GM18858 (cell line): ENCODE measurements at regions not wholly inside any gene's neighbourhood (a gene's known extent, or its start where the extent isn't known, plus 50 kb on each side); places are given as distances from the start of the nearest gene placed in this dataset.
"Not testable (repeated sequence)": the region's sequence is repeated elsewhere in the genome, so short reads cannot be mapped to it uniquely, and the experiment has no call there.

Source experiments
- ATAC-seq: cut with Tn5 transposase; IDR thresholded peaks from one replicate; pipeline ENCODE4 v1.9.1; 2021; ENCODE audit not compliant: unreplicated experiment

GRCh38 chr4:111360906-111361305 lies 738.0 kb upstream of the PITX2 start:
- no peak for ATAC-seq

DNA sequence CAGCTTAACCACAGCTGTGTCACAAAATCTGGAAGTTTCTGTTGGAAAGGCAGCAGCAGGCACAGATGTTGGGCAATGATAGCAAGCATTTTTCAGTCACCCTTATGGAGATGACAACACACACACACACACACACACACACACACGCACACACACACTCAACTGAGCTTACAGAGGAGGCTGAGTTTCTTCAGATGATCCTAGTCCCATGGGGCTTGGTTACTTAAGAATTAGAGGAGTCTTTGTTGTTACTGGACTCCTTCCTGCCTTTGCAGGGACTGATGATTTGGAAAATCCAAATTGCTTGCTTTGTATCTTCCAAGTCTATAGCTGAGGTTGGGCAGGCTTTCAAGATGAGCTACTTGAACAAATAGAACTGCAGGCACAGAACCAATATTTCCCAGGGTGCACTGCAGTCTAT lies 740.1 kb upstream of the PITX2 start:
- ATAC-seq, result no peak

- not testable (repeated sequence) for ATAC-seq
Measured at GRCh38 chr4:111377880-111378279, 755.0 kb upstream of the PITX2 start.

- no peak for ATAC-seq
Measured at GRCh38 chr4:111388561-111388960, 756.7 kb upstream of the FAM241A start.

GRCh38 chr4:111391829-111392228 lies 753.4 kb upstream of the FAM241A start:
- ATAC-seq, result no peak

- ATAC-seq, result no peak
Measured at GRCh38 chr4:111393781-111394180, 751.5 kb upstream of the FAM241A start.

DNA sequence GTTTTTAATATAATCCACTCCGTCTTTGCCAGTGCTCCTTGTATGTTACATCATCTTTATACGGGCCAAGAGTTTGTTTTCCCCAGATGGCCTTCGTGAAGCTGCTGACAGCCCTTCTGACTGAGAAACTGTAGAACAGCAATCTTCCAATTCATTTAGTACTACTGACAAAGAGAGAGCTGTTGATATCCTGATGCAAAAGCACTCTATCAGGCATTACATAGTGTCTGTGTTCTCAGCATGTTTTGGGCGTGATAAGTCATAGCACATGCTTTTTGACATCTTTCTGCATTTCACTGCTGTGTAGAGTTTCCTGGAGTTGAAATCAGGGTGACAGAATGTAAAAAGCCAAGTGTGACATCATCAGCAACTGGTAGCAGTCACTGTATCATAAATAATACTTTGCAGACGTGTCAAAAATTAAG lies 746.3 kb upstream of the FAM241A start:
- ATAC-seq, result no peak

DNA sequence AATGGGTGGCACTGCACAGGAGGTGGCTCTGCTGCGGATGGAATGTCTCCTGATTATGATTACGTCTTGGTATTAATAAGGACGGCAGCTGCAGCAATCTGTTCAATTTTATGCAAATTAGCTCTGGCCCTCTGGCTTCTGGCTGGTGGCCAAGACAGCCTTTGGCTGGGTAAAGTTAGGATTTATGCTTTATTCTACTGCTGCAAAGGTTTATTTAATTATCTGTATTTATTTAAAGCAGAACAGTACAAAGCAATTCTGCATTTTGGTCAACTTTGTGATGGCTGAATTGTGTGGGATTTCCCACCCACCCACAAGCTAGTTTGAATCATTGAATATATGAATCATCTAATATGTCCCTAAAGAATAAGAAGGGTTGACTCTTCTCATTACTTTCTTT lies 745.6 kb upstream of the FAM241A start:
- no peak for ATAC-seq

GRCh38 chr4:111400741-111401140 lies 744.5 kb upstream of the FAM241A start:
- ATAC-seq, result no peak

DNA sequence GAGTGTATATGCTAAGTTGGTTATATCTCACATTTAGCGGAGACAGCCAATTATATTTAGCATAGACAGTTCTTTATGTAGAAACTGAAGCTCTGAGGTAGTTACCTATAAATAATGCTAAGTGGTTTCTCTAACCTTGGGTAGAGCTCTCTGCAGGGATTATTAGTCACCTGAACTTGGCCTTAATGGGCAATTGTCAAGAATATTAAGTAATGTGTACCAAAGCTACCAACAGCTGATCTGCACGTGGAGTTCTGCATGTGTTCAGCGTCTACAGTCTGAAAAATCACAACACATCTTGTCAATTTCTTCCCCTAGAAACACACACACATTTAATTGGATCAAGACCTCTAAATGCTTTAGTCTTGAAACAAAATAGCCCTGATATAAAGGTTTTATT lies 740.6 kb upstream of the FAM241A start:
- no peak for ATAC-seq

GRCh38 chr4:111405989-111406388 lies 739.3 kb upstream of the FAM241A start:
- no peak for ATAC-seq

DNA sequence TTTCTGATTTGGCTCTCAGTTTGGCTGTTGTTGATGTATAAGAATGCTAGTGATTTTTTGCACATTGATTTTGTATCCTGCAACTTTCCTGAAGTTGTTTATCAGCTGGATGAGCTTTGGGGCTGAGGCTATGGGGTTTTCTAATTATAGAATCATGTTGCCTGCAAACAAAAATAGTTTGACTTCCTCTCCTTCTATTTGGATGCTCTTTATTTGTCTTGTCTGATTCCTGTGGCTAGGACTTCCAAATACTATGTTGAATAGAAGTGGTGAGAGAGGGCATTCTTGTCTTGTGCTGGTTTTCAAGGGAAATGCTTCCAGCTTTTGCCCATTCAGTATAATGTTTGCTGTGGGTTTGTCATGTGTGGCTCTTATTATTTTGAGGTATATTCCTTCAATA lies 734.7 kb upstream of the FAM241A start:
- no peak for ATAC-seq

DNA sequence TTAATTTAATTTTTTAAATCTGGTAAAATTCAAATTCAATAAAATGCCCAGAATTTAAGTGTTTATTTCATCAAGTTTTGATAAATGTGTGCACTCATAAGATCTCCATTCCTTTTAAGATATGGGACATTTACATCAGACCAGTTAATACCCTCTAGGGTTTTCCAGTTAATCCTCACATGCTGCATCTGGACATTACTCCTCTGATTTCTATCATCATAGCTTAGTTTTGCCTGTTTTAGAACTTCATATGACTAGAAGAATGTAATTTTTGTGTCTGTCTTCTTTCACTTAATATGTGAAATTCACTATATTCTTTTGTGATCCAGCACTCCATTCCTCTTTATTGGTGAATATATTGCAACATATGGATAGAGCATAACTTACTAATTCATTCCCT lies 727.7 kb upstream of the FAM241A start:
- ATAC-seq, result no peak

GRCh38 chr4:111433441-111433840 lies 711.8 kb upstream of the FAM241A start:
- ATAC-seq, result no peak

DNA sequence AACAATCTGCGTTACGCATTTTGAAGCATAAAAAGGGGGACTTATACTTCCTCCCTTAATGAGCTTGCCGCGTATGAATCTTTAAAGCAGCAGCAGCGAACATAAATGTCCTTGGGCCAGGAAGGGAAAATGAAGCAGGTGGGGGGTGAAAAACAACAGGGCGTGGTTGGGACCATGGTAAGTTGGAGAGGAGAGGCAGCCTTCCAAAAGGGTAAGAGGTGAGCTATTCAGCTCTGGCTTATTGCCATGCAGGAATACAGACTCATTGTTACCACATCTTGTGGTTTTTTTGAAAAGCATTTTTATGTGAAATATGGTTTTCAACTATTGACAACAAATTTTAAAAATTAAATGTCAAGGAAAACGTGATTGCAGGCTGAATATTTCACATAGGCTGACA lies 710.7 kb upstream of the FAM241A start:
- ATAC-seq, result no peak

- ATAC-seq, result no peak
Measured at GRCh38 chr4:111435986-111436744, 709.1 kb upstream of the FAM241A start.

DNA sequence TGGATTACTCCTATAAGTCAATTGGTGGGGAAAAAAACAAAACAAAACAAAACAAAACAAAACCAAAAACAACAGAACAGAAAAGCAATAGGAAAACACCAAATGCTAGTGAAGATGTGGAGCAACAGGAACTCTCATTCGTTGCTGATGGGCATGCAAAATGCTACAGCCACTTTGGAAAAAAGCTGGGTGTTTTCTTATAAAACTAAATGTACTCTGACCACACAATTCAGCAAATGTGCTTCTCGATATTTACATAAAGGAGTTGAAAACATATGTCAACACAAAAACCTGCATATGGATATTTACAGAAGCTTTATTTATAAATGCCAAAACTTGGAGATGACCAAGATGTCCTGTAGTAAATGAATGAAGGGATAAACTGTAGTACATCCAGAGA lies 703.6 kb upstream of the FAM241A start:
- ATAC-seq, result no peak

DNA sequence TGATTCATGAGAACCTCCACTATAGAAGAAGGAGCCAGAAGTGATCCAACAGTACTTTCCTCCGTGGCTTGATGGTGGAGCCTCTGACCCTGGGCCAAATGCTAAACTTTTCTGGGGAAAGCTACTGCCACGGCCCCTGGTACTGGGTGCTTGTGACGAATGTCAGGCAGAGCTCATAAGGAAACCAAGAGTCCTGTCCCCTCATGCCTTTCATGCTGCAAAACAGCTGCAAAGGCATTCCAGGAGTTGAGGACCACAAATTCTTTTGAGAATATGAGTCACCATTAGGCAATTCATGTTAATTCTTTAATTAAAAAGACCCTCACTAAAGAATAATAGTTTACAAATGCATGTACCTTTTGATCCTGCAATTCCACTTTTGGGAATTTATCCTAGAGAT lies 700.4 kb upstream of the FAM241A start:
- ATAC-seq, result not testable (repeated sequence)

GRCh38 chr4:111449657-111450056 lies 695.6 kb upstream of the FAM241A start:
- ATAC-seq, result no peak

DNA sequence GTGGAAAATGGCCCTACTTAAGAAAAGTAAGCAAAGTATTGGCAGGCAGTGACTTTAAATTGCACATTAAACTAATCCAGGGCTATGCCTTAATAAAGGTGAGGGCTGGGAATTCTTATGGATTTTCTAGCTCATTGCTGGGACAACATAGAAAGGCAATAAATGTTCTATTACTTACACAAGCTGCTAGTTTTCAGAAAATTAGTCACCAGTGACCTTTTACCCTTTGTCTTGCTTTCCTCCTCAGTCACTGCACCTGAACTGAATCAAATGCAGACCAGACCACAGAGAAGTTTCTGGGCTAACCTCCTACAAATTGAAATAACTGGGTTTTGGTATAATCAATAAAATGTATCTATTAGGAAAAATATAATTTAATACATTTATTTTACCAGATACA lies 694.4 kb upstream of the FAM241A start:
- ATAC-seq, result no peak

- no peak for ATAC-seq
Measured at GRCh38 chr4:111453216-111453615, 692.0 kb upstream of the FAM241A start.

GRCh38 chr4:111454961-111455360 lies 690.3 kb upstream of the FAM241A start:
- ATAC-seq, result no peak
